GM06990 (cell line): ENCODE measurements at regions not wholly inside any gene's neighbourhood (a gene's known extent, or its start where the extent isn't known, plus 50 kb on each side); places are given as distances from the start of the nearest gene placed in this dataset.

Experiments used
- DNase-seq: peaks from one replicate; pipeline ENCODE4 v3.0.0-alpha.2; 2011; ENCODE audit not compliant: insufficient read length; ENCODE audit errors: extremely low read depth
- H3K27me3 ChIP-seq: replicated peaks from 2 replicates; pipeline ENCODE4 v1.6.0; 2011; ENCODE audit warnings: low read length; ENCODE audit not compliant: control insufficient read depth, insufficient read depth
- H3K36me3 ChIP-seq: 2 replicates; pipeline ENCODE4 v1.5.1; 2011; ENCODE audit warnings: low read length; ENCODE audit not compliant: control insufficient read depth, insufficient read depth
- H3K4me3 ChIP-seq: replicated peaks from 2 replicates; pipeline ENCODE4 v1.5.1; 2011; ENCODE audit warnings: low read depth, mild to moderate bottlenecking, control low read depth, low read length
- TF ChIP-seq, protein P1 (sequence below): IDR thresholded peaks from 2 replicates; pipeline ENCODE4 v1.5.1; 2011; ENCODE audit warnings: low read length, control low read depth, mild to moderate bottlenecking, inconsistent platforms; ENCODE audit not compliant: insufficient read depth, poor library complexity, severe bottlenecking

- DNase-seq: no peak
- TF ChIP-seq, protein P1, sequence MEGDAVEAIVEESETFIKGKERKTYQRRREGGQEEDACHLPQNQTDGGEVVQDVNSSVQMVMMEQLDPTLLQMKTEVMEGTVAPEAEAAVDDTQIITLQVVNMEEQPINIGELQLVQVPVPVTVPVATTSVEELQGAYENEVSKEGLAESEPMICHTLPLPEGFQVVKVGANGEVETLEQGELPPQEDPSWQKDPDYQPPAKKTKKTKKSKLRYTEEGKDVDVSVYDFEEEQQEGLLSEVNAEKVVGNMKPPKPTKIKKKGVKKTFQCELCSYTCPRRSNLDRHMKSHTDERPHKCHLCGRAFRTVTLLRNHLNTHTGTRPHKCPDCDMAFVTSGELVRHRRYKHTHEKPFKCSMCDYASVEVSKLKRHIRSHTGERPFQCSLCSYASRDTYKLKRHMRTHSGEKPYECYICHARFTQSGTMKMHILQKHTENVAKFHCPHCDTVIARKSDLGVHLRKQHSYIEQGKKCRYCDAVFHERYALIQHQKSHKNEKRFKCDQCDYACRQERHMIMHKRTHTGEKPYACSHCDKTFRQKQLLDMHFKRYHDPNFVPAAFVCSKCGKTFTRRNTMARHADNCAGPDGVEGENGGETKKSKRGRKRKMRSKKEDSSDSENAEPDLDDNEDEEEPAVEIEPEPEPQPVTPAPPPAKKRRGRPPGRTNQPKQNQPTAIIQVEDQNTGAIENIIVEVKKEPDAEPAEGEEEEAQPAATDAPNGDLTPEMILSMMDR: no peak
- Histone ChIP-seq H3K27me3 (no peaks in the 10 kb centered on the region), H3K36me3 (no peaks in the 10 kb centered on the region), H3K4me3 (no peak overlapping the region)
These were observed 197.3 kb upstream of the SLITRK3 start for GRCh38 chr3:165393461-165393860.

- no peak for DNase-seq
- no peaks in the 10 kb centered on the region for H3K27me3 ChIP-seq
- TF ChIP-seq, protein P1: no peak
- H3K4me3 ChIP-seq: no peak overlapping the region
- no peaks in the 10 kb centered on the region for H3K36me3 ChIP-seq
These were observed 194.0 kb upstream of the SLITRK3 start for GRCh38 chr3:165390166-165390565.

- DNase-seq: no peak
- H3K4me3 ChIP-seq: no peak overlapping the region
- no peaks in the 10 kb centered on the region for H3K27me3 ChIP-seq
- no peaks in the 10 kb centered on the region for H3K36me3 ChIP-seq
- TF ChIP-seq, protein P1: no peak
These were observed 193.5 kb upstream of the SLITRK3 start for GRCh38 chr3:165389653-165390052.

GRCh38 chr3:165389064-165389463 is 192.9 kb upstream of the SLITRK3 start:
- Histone ChIP-seq H3K27me3 (no peaks in the 10 kb centered on the region), H3K4me3 (no peak overlapping the region), H3K36me3 (no peaks in the 10 kb centered on the region)
- TF ChIP-seq, protein P1: no peak
- DNase-seq: no peak

DNA sequence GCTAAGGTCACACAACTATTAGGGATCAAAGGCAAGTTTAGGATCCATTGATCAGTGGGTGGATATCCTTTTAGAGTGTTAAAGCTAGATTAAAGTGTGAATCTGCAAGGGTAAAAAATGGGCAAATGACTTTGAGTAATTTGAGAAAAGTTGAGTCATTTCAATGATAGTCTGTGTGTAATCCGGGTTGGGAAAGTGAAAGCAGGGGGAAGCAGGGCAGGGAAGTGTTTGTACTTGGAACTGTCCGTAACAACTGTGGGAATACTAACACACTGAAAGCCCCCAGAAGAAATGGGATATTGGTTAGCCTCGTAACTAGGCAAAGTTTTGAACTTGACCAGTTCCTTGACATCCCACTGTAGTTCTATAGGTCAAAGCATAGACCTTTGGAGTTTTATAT is 187.2 kb upstream of the SLITRK3 start:
- H3K4me3 ChIP-seq: no peak overlapping the region
- no peaks in the 10 kb centered on the region for H3K36me3 ChIP-seq
- DNase-seq: no peak
- TF ChIP-seq, protein P1: no peak
- H3K27me3 ChIP-seq: no peaks in the 10 kb centered on the region

DNA sequence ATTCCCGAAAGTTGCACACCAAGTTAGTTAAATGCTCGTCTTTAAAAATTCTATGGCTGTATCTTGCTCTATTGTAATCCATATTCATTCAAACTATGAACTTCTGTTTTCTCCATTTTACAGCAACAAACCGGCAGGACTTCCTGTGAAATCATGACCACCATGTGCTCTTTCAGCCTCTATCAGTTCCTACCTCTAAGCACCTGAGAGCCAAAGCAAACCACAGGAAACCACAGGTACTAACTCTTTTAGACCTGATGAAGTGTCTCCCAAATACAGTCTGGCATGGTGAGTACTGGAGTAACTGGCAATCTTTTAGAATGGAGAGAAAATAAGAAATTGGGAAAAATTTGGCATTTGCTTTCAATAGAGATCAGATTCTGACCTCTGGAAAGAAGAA is 186.5 kb upstream of the SLITRK3 start:
- H3K27me3 ChIP-seq: no peaks in the 10 kb centered on the region
- no peak overlapping the region for H3K4me3 ChIP-seq
- DNase-seq: no peak
- TF ChIP-seq, protein P1: no peak
- no peaks in the 10 kb centered on the region for H3K36me3 ChIP-seq
